PC-9 (cell line): ENCODE measurements at regions not wholly inside any gene's neighbourhood (a gene's known extent, or its start where the extent isn't known, plus 50 kb on each side); places are given as distances from the start of the nearest gene placed in this dataset.
A peak's percentile ranks its signal among the peaks of the same experiment; 100 is the strongest.

Source experiments
- BruUV-seq: library from RNA; stranded (reverse); fragments of 400-500 nt; replicated peaks from 2 replicates; lab custom pipeline; 2021; lab: Mats Ljungman, UMichigan
- CTCF ChIA-PET: fragments of 300-600 bp; sonication (Branson Sonifier 250); formaldehyde crosslinking; loops from one replicate; lab custom pipeline; 2022; ENCODE audit warnings: antibody characterized with exemption; lab: Charles Lee
- POLR2A ChIA-PET: fragments of 300-600 bp; sonication (Branson Sonifier 250); formaldehyde crosslinking; loops from one replicate; lab custom pipeline; 2022; ENCODE audit warnings: antibody characterized with exemption; ENCODE audit not compliant: unreplicated experiment; lab: Charles Lee
- DNase-seq, 2 experiments: peaks; one replicate each; pipeline versions ENCODE4 v3.0.0 to v3.0.0-alpha.2; 2015 to 2022; ENCODE audit warnings: mixed read lengths in 1 of 2
- H2AFZ ChIP-seq: fragments of 200-600 bp; sonication (generic); 2 replicates; pipeline ENCODE4 v1.8.1; 2017; ENCODE audit warnings: antibody characterized with exemption
- H3F3A ChIP-seq: fragments of 200-600 bp; sonication (generic); 2 replicates; pipeline ENCODE4 v1.8.1; 2017; ENCODE audit warnings: antibody characterized with exemption, mild to moderate bottlenecking, low read depth; ENCODE audit not compliant: insufficient read depth
- H3K27ac ChIP-seq: fragments of 200-600 bp; sonication (generic); 2 replicates; pipeline ENCODE4 v1.6.1; 2016; ENCODE audit warnings: mixed run types
- H3K27me3 ChIP-seq: fragments of 200-600 bp; sonication (generic); 2 replicates; pipeline ENCODE4 v1.6.1; 2016; ENCODE audit warnings: low read depth, mixed run types; ENCODE audit not compliant: insufficient read depth
- H3K36me3 ChIP-seq: fragments of 200-600 bp; sonication (generic); 2 replicates; pipeline ENCODE4 v1.6.1; 2016; ENCODE audit warnings: low read depth, mixed run types
- H3K4me1 ChIP-seq: fragments of 200-600 bp; sonication (generic); replicated peaks from 2 replicates; pipeline ENCODE4 v1.6.1; 2016; ENCODE audit warnings: mixed run types; ENCODE audit not compliant: insufficient read depth
- H3K4me2 ChIP-seq: fragments of 200-600 bp; sonication (generic); 2 replicates; pipeline ENCODE4 v1.6.1; 2017; ENCODE audit warnings: mixed run types
- H3K4me3 ChIP-seq: fragments of 200-600 bp; sonication (generic); 2 replicates; pipeline ENCODE4 v1.6.1; 2016; ENCODE audit warnings: mixed run types
- H3K79me2 ChIP-seq: fragments of 200-600 bp; sonication (generic); 2 replicates; pipeline ENCODE4 v1.6.1; 2017; ENCODE audit warnings: low read depth, mixed run types
- H3K9me2 ChIP-seq: fragments of 200-600 bp; sonication (generic); 2 replicates; pipeline ENCODE4 v1.8.1; 2017; ENCODE audit warnings: mild to moderate bottlenecking; ENCODE audit not compliant: insufficient read depth
- H3K9me3 ChIP-seq: fragments of 200-600 bp; sonication (generic); 2 replicates; pipeline ENCODE4 v1.8.1; 2016; ENCODE audit warnings: low read depth; ENCODE audit not compliant: insufficient read depth
- H4K20me1 ChIP-seq: fragments of 200-600 bp; sonication (generic); 2 replicates; pipeline ENCODE4 v1.8.1; 2017; ENCODE audit not compliant: insufficient read depth
- EZH2 ChIP-seq: fragments of 200-600 bp; sonication (generic); IDR thresholded peaks from 2 replicates; pipeline ENCODE4 v1.8.0; 2017; ENCODE audit warnings: antibody characterized with exemption, low read depth
- intact Hi-C: fragments of 100-400 bp; cut with micrococcal nuclease; formaldehyde crosslinking; loops from one replicate; pipeline ENCODE4 v1.10.0; 2022; ENCODE audit not compliant: unreplicated experiment
- TF ChIP-seq, protein P1 (sequence below): fragments of 200-600 bp; sonication (generic); conservative IDR thresholded peaks from 2 replicates; pipeline ENCODE4 v1.6.1; 2017; ENCODE audit warnings: mixed run types, antibody characterized with exemption, mild to moderate bottlenecking, moderate library complexity

GRCh38 chrX:102863735-102864134 is 73.3 kb upstream of the RAB40AL start:
- Histone ChIP-seq H3K27me3 (no peaks in the 10 kb centered on the region), H3K4me1 (no peaks in the 10 kb centered on the region), H3F3A (no peaks in the 10 kb centered on the region), H3K9me2 (no peaks in the 10 kb centered on the region), H3K79me2 (no peaks in the 10 kb centered on the region), H4K20me1 (no peaks in the 10 kb centered on the region), H3K4me2 (no peak overlapping the region), H2AFZ (no peak overlapping the region), H3K4me3 (no peak overlapping the region), H3K9me3 (no peaks in the 10 kb centered on the region), H3K27ac (no peak overlapping the region), H3K36me3 (no peaks in the 10 kb centered on the region; the same call in 1 of the 2 replicates)
- no TSS peak for BruUV-seq
- ChIA-PET CTCF (interaction anchor here (1.3 kb wide), 1 partner anchor 37 kb away, joined by 4 read pairs; no protein-coding TSS in a partner anchor), POLR2A (no interaction called here)
- DNase-seq = peak; percentile 57 to 77
- intact Hi-C loops = loop anchor here (5.0 kb wide), 2 partner anchors 736 to 1266 kb away; partner anchors contain the start of gene TCEAL2
- TF ChIP-seq, protein P1, sequence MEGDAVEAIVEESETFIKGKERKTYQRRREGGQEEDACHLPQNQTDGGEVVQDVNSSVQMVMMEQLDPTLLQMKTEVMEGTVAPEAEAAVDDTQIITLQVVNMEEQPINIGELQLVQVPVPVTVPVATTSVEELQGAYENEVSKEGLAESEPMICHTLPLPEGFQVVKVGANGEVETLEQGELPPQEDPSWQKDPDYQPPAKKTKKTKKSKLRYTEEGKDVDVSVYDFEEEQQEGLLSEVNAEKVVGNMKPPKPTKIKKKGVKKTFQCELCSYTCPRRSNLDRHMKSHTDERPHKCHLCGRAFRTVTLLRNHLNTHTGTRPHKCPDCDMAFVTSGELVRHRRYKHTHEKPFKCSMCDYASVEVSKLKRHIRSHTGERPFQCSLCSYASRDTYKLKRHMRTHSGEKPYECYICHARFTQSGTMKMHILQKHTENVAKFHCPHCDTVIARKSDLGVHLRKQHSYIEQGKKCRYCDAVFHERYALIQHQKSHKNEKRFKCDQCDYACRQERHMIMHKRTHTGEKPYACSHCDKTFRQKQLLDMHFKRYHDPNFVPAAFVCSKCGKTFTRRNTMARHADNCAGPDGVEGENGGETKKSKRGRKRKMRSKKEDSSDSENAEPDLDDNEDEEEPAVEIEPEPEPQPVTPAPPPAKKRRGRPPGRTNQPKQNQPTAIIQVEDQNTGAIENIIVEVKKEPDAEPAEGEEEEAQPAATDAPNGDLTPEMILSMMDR = peak; percentile 90
- TF ChIP-seq EZH2 = no peak

- Histone ChIP-seq H3K27me3 (no peaks in the 10 kb centered on the region), H3K9me2 (no peaks in the 10 kb centered on the region), H3K9me3 (no peaks in the 10 kb centered on the region), H2AFZ (no peak overlapping the region), H3K4me3 (no peak overlapping the region), H3K27ac (no peak overlapping the region), H3K79me2 (no peaks in the 10 kb centered on the region), H3F3A (no peaks in the 10 kb centered on the region), H3K4me1 (no peaks in the 10 kb centered on the region), H3K4me2 (no peak overlapping the region), H4K20me1 (no peaks in the 10 kb centered on the region; the same call in 1 of the 2 replicates), H3K36me3 (no peaks in the 10 kb centered on the region; the same call in 1 of the 2 replicates)
- no peak for DNase-seq
- CTCF ChIA-PET = no interaction called here
- intact Hi-C loops = no loop called here
- no TSS peak for BruUV-seq
- TF ChIP-seq EZH2 = no peak
- TF ChIP-seq, protein P1 = no peak
- POLR2A ChIA-PET = no interaction called here
Observed at GRCh38 chrX:102866981-102867656, 70.0 kb upstream of the RAB40AL start.

DNA sequence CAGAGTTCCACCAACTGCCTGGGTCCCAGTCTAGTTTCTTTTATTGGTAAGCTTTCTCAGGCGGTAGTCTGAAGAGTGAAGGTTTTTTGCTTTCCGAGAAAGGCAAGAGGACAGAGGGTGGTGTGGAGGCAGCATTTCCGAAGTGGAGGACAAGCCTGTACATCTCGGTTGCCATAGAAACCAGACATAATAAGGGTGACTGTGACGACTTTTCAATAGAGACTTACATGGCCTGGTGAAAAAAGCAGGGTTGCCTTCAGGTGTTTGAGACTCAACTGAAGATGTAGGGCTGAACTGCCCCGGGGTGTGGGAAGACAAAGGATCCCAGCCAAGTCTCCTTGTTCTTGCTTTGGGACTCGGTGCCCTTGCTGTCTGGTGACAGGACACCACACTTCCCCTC is 53.6 kb upstream of the RAB40AL start:
- BruUV-seq = no TSS peak
- Histone ChIP-seq H3K4me3 (no peak overlapping the region), H3K79me2 (no peaks in the 10 kb centered on the region), H3K9me3 (no peaks in the 10 kb centered on the region), H2AFZ (no peak overlapping the region), H3F3A (no peaks in the 10 kb centered on the region), H3K27me3 (no peaks in the 10 kb centered on the region), H3K4me1 (no peaks in the 10 kb centered on the region), H3K4me2 (no peak overlapping the region), H3K9me2 (no peaks in the 10 kb centered on the region), H4K20me1 (no peaks in the 10 kb centered on the region), H3K27ac (no peak overlapping the region), H3K36me3 (no peaks in the 10 kb centered on the region)
- ChIA-PET CTCF (no interaction called here), POLR2A (no interaction called here)
- DNase-seq = no peak
- intact Hi-C loops = no loop called here
- no peak for TF ChIP-seq EZH2
- TF ChIP-seq, protein P1 = no peak
